NB4 (cell line): ENCODE measurements at regions not wholly inside any gene's neighbourhood (a gene's known extent, or its start where the extent isn't known, plus 50 kb on each side); places are given as distances from the start of the nearest gene placed in this dataset.

Experiments
- CTCF ChIP-seq: IDR thresholded peaks from one replicate; pipeline ENCODE4 v1.5.1; 2012; ENCODE audit warnings: low read depth, low read length
- MAX ChIP-seq: IDR thresholded peaks from 2 replicates; pipeline ENCODE4 v1.6.1; 2011; ENCODE audit warnings: low read depth, low read length
- POLR2A ChIP-seq: IDR thresholded peaks from 2 replicates; pipeline ENCODE4 v1.6.1; 2011; ENCODE audit warnings: mild to moderate bottlenecking; ENCODE audit not compliant: insufficient read length; ENCODE audit errors: extremely low read depth

DNA sequence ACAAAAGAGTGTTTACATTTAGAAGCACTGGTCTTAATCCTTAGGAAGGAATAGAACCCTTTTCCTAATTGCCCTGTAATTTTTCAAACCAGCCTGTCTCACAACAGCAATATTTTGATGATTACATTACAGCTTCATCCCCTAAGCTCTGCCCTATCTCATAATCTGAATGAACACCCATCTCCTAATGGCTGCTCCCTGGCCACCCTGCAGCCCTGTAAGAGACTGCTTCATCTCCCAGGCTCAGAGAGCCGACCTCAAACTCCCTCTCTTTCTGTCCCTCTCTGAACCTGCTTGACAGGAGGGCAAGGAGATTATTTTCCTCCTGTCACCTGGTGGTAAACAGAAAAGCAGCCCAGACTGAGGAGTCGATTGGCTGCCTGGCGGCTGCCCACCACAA lies 107.8 kb downstream of the MAIP1 start:
- no peak for TF ChIP-seq CTCF
- TF ChIP-seq MAX: no peak
- TF ChIP-seq POLR2A: no peak
